SU-DHL-6 (cell line): ENCODE measurements at regions not wholly inside any gene's neighbourhood (a gene's known extent, or its start where the extent isn't known, plus 50 kb on each side); places are given as distances from the start of the nearest gene placed in this dataset.

ENCODE experiments used
- EZH2phosphoT487 ChIP-seq: fragments of 200-600 bp; sonication (generic), shearing (Covaris generic); conservative IDR thresholded peaks from 2 replicates; pipeline ENCODE4 v1.6.1; 2018; ENCODE audit warnings: mild to moderate bottlenecking, antibody characterized with exemption, low read length, moderate library complexity, mixed read lengths
- TF ChIP-seq, protein P1 (sequence below): fragments of 200-600 bp; sonication (generic); IDR thresholded peaks from one replicate; pipeline ENCODE4 v1.5.1; 2017; ENCODE audit warnings: antibody characterized with exemption, mild to moderate bottlenecking, low read length, moderate library complexity; ENCODE audit not compliant: insufficient read depth, poor library complexity, severe bottlenecking

DNA sequence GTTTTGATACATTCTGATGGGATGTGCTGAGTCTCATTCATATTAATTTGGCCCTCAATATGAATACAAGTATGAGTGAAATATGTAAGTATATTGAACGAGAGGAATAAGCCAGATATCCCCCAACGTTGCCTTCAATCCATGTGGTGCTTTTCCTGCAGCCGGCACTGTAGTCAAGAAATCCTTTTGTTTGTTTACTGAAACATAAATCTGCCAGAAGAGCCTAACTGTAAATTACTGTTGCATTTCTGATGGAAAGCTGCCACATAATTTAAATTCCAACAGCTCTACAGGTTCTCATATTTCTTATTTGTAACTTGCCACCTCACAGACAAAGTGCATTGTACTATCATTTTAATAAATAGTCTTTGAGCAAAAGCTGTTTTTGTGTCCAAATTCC is 314.0 kb downstream of the KBTBD8 start:
- TF ChIP-seq, protein P1, sequence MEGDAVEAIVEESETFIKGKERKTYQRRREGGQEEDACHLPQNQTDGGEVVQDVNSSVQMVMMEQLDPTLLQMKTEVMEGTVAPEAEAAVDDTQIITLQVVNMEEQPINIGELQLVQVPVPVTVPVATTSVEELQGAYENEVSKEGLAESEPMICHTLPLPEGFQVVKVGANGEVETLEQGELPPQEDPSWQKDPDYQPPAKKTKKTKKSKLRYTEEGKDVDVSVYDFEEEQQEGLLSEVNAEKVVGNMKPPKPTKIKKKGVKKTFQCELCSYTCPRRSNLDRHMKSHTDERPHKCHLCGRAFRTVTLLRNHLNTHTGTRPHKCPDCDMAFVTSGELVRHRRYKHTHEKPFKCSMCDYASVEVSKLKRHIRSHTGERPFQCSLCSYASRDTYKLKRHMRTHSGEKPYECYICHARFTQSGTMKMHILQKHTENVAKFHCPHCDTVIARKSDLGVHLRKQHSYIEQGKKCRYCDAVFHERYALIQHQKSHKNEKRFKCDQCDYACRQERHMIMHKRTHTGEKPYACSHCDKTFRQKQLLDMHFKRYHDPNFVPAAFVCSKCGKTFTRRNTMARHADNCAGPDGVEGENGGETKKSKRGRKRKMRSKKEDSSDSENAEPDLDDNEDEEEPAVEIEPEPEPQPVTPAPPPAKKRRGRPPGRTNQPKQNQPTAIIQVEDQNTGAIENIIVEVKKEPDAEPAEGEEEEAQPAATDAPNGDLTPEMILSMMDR: no peak
- TF ChIP-seq EZH2phosphoT487: no peak
